ENCODE measurements at regions not wholly inside any gene's neighbourhood (a gene's known extent, or its start where the extent isn't known, plus 50 kb on each side); places are given as distances from the start of the nearest gene placed in this dataset.
"Not testable (repeated sequence)": the region's sequence is repeated elsewhere in the genome, so short reads cannot be mapped to it uniquely, and the experiment has no call there.

- Histone ChIP-seq H3K4me1 (no peaks in the 10 kb centered on the region), H3K27me3 (peaks cover 21% of the 10 kb centered on the region), H3K27ac (no peak overlapping the region), H3K36me3 (no peaks in the 10 kb centered on the region), H3K4me3 (no peak overlapping the region), H3K9me3 (peaks cover 0 to 3% (median 0%) of the 10 kb centered on the region in 3 donors)
- TF ChIP-seq EP300 (IDR thresholded peaks at IDR 0.05) (no peak), POLR2A (IDR thresholded peaks at IDR 0.05) (no peak), POLR2AphosphoS5 (IDR thresholded peaks at IDR 0.05) (no peak), CTCF (IDR thresholded peaks at IDR 0.05) (no peak)
- WGBS, 2 donors (ENCODE audit: low coverage in 1 of 2), result 44 to 53% methylated on average over 14 to 18 of the region's 18 CpGs
- ATAC-seq, result no peak
Measured at GRCh38 chr15:24856397-24857390, 98.1 kb upstream of the SNRPN start.

GRCh38 chr15:24857763-24858162 is 97.0 kb upstream of the SNRPN start:
- no peaks in the 10 kb centered on the region for H3K4me1 ChIP-seq
- no peak overlapping the region for H3K4me3 ChIP-seq
- H3K27me3 ChIP-seq, result peaks cover 21% of the 10 kb centered on the region
- no peak for ATAC-seq
- WGBS, 2 donors (ENCODE audit: low coverage in 1 of 2), result 0 to 52% methylated on average over 1 to 4 of the region's 5 CpGs
- peaks cover 0 to 3% (median 0%) of the 10 kb centered on the region in 3 donors for H3K9me3 ChIP-seq
- H3K36me3 ChIP-seq, result no peaks in the 10 kb centered on the region
- TF ChIP-seq POLR2A (IDR thresholded peaks at IDR 0.05) (no peak), POLR2AphosphoS5 (IDR thresholded peaks at IDR 0.05) (no peak), CTCF (IDR thresholded peaks at IDR 0.05) (no peak), EP300 (IDR thresholded peaks at IDR 0.05) (no peak)
- H3K27ac ChIP-seq, result no peak overlapping the region

- H3K9me3 ChIP-seq, H3K27ac ChIP-seq, H3K36me3 ChIP-seq, ATAC-seq, H3K4me1 ChIP-seq, H3K4me3 ChIP-seq: not testable (repeated sequence)
- H3K27me3 ChIP-seq, result peaks cover 21% of the 10 kb centered on the region
- 44 to 61% methylated on average over 2 to 4 of the region's 4 CpGs for WGBS, 2 donors (ENCODE audit: low coverage in 1 of 2)
Measured at GRCh38 chr15:24858183-24858582, 96.6 kb upstream of the SNRPN start.

GRCh38 chr15:24858737-24859601 is 95.8 kb upstream of the SNRPN start:
- H3K4me3 ChIP-seq, result no peak overlapping the region

More at GRCh38 chr15:24858737-24859601, 95.8 kb upstream of the SNRPN start:
- TF ChIP-seq POLR2A (IDR thresholded peaks at IDR 0.05) (no peak), EP300 (IDR thresholded peaks at IDR 0.05) (no peak), CTCF (IDR thresholded peaks at IDR 0.05) (no peak), POLR2AphosphoS5 (IDR thresholded peaks at IDR 0.05) (no peak)
- Histone ChIP-seq H3K36me3 (no peaks in the 10 kb centered on the region), H3K27ac (no peak overlapping the region), H3K9me3 (peaks cover 0 to 3% (median 0%) of the 10 kb centered on the region in 3 donors), H3K27me3 (peaks cover 21% of the 10 kb centered on the region), H3K4me1 (no peaks in the 10 kb centered on the region)
- 46 to 51% methylated on average over 5 to 7 of the region's 7 CpGs for WGBS, 2 donors (ENCODE audit: low coverage in 1 of 2)
- no peak for ATAC-seq
